GM21786 (cell line): ENCODE measurements at regions not wholly inside any gene's neighbourhood (a gene's known extent, or its start where the extent isn't known, plus 50 kb on each side); places are given as distances from the start of the nearest gene placed in this dataset.
"Not testable (repeated sequence)": the region's sequence is repeated elsewhere in the genome, so short reads cannot be mapped to it uniquely, and the experiment has no call there.

ENCODE experiments used
- ATAC-seq: cut with Tn5 transposase; IDR thresholded peaks from one replicate; pipeline ENCODE4 v1.9.1; 2021; ENCODE audit not compliant: unreplicated experiment

DNA sequence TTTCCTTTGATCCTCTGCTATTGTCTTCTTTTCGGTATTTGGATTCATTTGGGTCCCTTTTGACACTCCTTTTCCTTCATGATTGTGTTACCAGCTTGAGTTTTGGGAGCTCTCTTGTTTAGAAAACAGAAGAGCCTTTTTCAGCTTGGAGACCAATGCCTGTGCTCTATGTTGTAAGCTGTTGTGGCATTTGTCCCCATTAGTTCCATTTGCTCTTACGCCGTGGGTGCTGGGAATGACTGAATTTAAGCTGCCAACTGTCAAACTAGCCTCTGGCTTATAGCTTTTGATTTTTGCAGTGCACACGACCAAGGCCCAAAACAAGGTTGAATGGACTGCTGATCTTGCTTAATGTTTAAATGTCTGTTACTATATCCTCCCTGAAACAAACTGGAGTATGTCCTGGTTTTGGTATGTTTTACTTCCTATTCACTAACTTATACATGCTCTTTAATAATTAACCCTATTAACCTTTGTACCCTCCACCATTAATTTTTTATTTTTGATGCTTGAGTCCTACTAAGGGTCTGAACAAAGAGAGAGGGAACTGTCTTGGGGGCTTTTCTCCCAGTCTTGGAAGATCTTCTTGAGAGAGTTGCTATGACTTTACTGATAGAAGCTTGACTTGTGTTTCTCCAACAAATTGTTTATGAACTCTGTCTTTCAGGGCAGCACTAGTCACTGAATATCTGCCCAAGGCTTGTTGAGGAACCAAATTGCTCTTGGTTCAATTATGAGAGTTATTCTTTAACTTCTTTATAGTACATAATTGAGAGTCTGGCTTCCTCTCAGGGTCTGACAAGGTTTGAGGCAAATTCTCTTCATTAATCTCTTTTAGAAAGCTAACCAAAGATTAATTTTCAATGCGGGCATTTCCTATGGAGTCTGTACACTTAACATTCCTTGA lies 100.3 kb upstream of the SIRPG start:
- no peak for ATAC-seq

DNA sequence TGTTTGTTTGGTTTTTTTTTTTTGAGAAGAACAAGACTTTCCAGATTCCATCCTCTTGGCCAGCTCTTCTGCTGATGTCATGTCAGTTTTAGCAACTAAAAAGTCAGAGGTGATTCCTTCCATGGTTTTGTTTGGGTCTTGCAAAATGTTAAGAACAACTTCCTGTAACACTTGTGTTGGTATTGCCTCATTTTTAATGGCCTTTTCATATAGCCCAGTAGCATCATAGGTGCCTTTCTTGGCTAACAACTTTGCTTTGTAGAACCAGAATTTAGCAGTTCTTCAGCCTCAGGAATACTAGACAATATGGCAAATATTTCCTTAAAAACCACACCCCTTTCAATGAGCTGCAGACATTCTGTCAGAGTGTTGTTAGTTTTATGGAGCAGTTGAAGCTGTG lies 99.5 kb upstream of the SIRPG start:
- no peak for ATAC-seq

GRCh38 chr20:1754749-1755148 lies 97.2 kb upstream of the SIRPG start:
- ATAC-seq: no peak

GRCh38 chr20:1754306-1754705 lies 96.7 kb upstream of the SIRPG start:
- ATAC-seq: no peak

- no peak for ATAC-seq
Observed at GRCh38 chr20:1752045-1752444, 94.5 kb upstream of the SIRPG start.

- no peak for ATAC-seq
Observed at GRCh38 chr20:1748777-1749176, 91.2 kb upstream of the SIRPG start.

- no peak for ATAC-seq
Observed at GRCh38 chr20:1747953-1748577, 90.5 kb upstream of the SIRPG start.

DNA sequence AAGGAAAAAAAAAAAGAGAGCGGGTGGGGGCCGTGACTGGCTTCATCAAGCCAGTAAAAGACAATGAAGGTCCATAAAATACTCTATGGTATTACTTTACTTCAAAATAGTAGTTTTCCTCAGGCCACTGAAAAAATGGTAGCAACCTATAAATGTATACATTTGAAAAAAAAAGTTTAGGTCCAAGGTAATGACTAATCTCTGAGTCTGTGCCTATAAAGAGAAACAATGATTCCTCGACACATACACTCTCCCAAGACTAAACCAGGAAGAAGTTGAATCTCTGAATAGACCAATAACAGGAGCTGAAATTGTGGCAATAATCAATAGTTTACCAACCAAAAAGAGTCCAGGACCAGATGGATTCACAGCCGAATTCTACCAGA lies 84.5 kb upstream of the SIRPG start:
- ATAC-seq: not testable (repeated sequence)

- ATAC-seq: no peak
Observed at GRCh38 chr20:1741309-1742048, 83.9 kb upstream of the SIRPG start.

GRCh38 chr20:1737134-1737533 lies 79.6 kb upstream of the SIRPG start:
- ATAC-seq: no peak

GRCh38 chr20:1735417-1736089 lies 78.0 kb upstream of the SIRPG start:
- no peak for ATAC-seq

GRCh38 chr20:1734269-1734858 lies 76.8 kb upstream of the SIRPG start:
- no peak for ATAC-seq

GRCh38 chr20:1731828-1732375 lies 74.3 kb upstream of the SIRPG start:
- ATAC-seq: not testable (repeated sequence)

DNA sequence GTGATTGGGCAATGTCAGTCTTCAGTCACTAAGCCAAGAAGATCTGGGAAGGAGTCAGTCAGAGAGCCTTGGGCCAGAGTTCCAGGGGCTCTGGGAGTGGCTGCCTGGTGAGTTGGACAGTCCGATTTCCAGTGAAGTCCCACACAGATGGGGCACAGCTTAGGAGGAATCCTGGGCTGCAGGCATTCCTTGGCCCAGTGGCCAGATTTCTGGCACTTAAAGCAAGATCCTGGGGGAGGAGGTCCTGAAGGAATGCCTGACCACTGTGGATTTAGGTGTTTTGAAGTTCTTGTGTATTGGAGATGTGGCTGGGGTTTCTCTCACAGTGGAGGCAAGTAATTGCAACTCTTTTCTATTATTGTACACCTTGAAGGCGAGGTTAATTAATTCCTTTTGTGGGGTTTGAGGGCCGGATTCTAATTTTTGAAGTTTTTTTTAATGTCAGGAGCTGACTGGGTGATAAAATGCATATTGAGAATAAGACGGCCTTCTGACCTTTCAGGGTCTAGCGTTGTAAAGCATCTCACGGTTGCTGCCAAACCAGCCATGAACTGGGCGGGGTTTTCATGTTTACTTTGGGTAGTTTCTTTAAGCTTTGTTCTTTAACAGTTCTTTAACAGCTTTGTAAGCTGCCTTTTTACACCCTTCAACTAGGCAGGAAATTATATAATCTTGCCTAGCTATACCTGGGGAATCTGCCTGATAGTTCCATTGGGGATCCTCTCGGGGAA lies 73.6 kb upstream of the SIRPG start:
- not testable (repeated sequence) for ATAC-seq

DNA sequence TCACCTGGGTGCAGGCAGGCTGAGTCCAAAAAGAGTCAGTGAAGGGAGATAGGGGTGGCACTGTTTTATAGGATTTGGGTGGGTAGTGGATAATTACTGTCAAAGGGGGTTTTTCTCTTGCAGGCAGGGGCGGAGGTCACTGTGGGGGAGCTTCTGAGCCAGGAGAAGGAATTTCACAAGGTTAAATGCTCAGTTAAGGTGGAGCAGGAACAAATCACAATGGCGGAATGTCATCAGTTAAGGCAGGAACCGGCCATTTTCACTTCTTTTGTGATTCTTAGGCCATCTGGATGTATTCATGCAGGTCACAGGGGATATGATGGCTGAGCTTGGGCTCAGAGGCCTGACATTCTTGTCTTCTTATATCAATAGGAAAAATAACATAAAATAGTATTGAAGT lies 69.7 kb upstream of the SIRPG start:
- ATAC-seq: not testable (repeated sequence)

GRCh38 chr20:1724901-1725300 lies 67.3 kb upstream of the SIRPG start:
- no peak for ATAC-seq

DNA sequence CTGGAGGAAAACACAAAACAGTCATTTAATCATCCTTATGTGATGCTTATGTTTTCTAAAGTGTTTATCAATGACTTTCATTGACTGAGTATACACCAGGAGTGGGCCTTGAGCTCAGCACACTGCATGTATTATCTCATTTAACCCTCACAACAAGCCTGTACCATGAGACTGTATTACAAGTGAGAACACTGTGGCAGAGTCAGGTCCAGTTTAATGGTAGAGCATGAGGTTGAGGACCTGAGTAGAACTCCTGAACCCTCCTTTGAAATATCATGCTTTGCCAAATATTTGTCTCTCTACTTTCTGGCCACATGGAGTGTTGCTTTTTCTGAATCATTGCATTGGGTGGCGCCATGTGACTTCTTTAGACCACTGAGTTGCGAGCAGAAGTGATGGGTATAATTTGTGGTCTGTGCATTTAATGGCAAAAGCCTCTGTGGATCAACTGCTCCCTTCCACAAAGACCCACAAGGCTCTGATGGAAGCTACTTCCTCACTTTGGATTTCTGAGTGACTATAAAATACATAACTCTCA lies 65.0 kb upstream of the SIRPG start:
- ATAC-seq: no peak

DNA sequence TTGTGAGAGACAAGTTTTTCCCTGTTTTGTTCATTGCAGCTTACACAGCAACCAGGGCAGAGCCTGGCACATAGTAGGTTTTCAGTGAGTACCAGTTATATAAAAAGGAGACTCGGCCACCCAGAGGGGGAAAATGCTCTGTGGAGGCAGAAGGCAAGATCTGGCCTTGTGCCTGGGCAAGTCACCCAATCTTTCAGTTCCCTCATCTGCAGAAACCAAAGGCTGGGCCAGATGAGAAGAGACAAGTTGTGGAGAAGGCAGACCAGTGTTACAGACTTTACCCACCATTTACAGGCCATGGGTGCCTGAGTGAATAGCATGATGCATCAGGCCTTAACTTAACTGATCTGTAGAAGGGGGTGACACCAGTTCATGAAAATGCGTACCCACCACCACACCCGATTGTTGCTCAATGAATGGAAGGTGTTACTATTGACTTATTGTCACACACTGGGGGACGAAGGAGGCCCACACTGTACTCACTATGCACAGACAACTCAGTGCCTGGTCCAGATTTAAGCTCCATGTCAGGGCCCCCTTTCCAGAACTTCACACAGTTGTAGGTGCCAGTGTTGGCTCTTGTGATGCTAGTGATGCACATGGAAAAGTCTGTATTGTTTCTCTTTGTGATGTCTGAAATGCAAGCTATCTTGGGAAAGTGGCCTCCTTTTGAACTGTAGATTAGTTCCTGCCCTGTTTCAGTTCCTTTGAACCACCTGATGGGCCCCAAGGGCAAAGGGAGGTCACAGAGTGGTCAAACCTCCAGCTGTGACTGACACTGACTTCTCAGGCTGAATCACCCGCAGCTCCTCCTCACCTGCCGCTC lies 64.3 kb upstream of the SIRPG start:
- no peak for ATAC-seq
